HL-60 (cell line): ENCODE measurements at regions not wholly inside any gene's neighbourhood (a gene's known extent, or its start where the extent isn't known, plus 50 kb on each side); places are given as distances from the start of the nearest gene placed in this dataset.

Experiments used
- DNase-seq, 2 experiments: peaks; one replicate each; pipeline ENCODE4 v3.0.0-alpha.2; 2010 to 2020; ENCODE audit warnings: low read depth in 1 of 2, low spot score in 1 of 2
- H3K27ac ChIP-seq: fragments of 250-450 bp; sonication (Bioruptor Pico); replicated peaks from 2 replicates; pipeline ENCODE4 v1.5.1; 2020; ENCODE audit warnings: mild to moderate bottlenecking, moderate library complexity
- H3K27me3 ChIP-seq: fragments of 250-450 bp; sonication (Bioruptor Pico); 2 replicates; pipeline ENCODE4 v1.5.1; 2021; ENCODE audit warnings: mild to moderate bottlenecking, moderate library complexity; ENCODE audit not compliant: insufficient read depth, poor library complexity, severe bottlenecking
- H3K4me3 ChIP-seq: replicated peaks from 2 replicates; pipeline ENCODE4 v1.5.1; 2011; ENCODE audit warnings: mild to moderate bottlenecking, control low read depth, low read length; ENCODE audit not compliant: insufficient read depth
- GABPA ChIP-seq: IDR thresholded peaks from 2 replicates; pipeline ENCODE4 v1.6.1; 2012; ENCODE audit warnings: low read depth
- POLR2AphosphoS5 ChIP-seq: IDR thresholded peaks from 2 replicates; pipeline ENCODE4 v1.6.1; 2012; ENCODE audit warnings: low read depth
- SPI1 ChIP-seq: IDR thresholded peaks from 2 replicates; pipeline ENCODE4 v1.6.1; 2012; ENCODE audit warnings: low read depth, mild to moderate bottlenecking, borderline replicate concordance
- TF ChIP-seq, protein P1 (sequence below): IDR thresholded peaks from one replicate; pipeline ENCODE4 v1.5.1; 2011; ENCODE audit warnings: low read length, control low read depth, inconsistent platforms; ENCODE audit not compliant: insufficient read depth
- TF ChIP-seq, protein P2 (sequence below): IDR thresholded peaks from 2 replicates; pipeline ENCODE4 v1.6.1; 2012; ENCODE audit warnings: low read depth; ENCODE audit not compliant: insufficient replicate concordance

DNA sequence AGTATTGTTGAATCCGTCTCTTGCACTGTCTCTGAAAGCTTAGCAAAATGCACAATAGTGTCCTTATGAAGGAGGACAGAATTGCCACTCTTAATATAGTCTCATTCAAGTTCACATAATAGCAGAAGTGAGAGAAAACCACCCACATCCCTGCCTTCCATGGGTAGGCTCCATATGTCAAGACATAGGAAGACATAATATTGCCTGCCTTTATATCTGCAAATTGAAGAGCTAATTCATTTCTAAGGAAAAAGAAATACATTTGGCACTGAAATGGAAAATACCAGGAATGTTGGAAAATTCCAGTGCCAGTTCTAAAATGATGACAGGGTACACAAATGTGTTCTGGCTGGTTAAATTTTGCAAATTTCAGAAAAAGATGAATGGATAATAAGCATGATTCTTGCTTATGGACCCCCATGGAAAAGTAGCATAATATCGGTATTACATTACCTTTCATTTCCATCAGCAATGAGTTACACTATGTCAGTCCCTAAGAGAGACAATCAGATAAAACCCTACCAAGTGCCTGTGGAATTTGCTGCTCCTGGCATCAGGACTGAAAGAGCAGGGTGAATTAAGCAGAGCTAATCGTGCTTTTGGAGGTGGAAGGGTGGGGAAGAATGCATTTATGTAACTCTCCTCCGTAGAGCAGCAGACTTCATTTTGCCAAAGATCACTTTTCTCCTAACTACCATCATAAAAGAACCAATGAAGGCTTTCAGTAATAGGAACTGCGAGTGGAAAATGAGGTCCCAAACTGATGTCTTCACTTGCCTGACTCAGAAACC, 312.6 kb downstream of the FGFR2 start:
- Histone ChIP-seq H3K27me3 (peaks cover 3% of the 10 kb centered on the region), H3K4me3 (no peak overlapping the region), H3K27ac (no peak overlapping the region)
- DNase-seq: no peak
- TF ChIP-seq GABPA: no peak
- no peak for TF ChIP-seq POLR2AphosphoS5
- TF ChIP-seq SPI1: no peak
- TF ChIP-seq, protein P1, sequence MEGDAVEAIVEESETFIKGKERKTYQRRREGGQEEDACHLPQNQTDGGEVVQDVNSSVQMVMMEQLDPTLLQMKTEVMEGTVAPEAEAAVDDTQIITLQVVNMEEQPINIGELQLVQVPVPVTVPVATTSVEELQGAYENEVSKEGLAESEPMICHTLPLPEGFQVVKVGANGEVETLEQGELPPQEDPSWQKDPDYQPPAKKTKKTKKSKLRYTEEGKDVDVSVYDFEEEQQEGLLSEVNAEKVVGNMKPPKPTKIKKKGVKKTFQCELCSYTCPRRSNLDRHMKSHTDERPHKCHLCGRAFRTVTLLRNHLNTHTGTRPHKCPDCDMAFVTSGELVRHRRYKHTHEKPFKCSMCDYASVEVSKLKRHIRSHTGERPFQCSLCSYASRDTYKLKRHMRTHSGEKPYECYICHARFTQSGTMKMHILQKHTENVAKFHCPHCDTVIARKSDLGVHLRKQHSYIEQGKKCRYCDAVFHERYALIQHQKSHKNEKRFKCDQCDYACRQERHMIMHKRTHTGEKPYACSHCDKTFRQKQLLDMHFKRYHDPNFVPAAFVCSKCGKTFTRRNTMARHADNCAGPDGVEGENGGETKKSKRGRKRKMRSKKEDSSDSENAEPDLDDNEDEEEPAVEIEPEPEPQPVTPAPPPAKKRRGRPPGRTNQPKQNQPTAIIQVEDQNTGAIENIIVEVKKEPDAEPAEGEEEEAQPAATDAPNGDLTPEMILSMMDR: no peak
- TF ChIP-seq, protein P2, sequence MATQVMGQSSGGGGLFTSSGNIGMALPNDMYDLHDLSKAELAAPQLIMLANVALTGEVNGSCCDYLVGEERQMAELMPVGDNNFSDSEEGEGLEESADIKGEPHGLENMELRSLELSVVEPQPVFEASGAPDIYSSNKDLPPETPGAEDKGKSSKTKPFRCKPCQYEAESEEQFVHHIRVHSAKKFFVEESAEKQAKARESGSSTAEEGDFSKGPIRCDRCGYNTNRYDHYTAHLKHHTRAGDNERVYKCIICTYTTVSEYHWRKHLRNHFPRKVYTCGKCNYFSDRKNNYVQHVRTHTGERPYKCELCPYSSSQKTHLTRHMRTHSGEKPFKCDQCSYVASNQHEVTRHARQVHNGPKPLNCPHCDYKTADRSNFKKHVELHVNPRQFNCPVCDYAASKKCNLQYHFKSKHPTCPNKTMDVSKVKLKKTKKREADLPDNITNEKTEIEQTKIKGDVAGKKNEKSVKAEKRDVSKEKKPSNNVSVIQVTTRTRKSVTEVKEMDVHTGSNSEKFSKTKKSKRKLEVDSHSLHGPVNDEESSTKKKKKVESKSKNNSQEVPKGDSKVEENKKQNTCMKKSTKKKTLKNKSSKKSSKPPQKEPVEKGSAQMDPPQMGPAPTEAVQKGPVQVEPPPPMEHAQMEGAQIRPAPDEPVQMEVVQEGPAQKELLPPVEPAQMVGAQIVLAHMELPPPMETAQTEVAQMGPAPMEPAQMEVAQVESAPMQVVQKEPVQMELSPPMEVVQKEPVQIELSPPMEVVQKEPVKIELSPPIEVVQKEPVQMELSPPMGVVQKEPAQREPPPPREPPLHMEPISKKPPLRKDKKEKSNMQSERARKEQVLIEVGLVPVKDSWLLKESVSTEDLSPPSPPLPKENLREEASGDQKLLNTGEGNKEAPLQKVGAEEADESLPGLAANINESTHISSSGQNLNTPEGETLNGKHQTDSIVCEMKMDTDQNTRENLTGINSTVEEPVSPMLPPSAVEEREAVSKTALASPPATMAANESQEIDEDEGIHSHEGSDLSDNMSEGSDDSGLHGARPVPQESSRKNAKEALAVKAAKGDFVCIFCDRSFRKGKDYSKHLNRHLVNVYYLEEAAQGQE: no peak

DNA sequence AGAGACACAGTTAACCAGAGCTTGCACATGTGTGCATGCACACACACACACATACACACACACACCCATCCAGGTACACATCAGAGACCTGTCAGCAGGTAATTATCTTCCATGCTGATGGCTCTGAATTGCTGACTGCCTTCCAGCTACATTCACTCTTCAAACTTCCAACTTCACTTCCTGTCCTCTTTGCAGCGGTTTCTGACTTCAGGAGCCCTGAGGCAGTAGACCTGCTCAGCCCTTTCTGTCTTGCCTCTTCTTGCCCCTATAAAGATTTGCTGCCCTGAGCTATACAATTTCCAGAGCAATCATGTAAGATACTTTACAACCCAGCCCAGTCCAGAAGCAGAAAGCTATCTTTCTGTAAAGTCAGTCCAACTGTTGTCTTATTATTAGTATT, 310.2 kb downstream of the FGFR2 start:
- Histone ChIP-seq H3K27me3 (peaks cover 8% of the 10 kb centered on the region), H3K4me3 (no peak overlapping the region), H3K27ac (no peak overlapping the region)
- no peak for DNase-seq
- TF ChIP-seq, protein P2: no peak
- no peak for TF ChIP-seq SPI1
- TF ChIP-seq GABPA: no peak
- TF ChIP-seq, protein P1: no peak
- TF ChIP-seq POLR2AphosphoS5: no peak

DNA sequence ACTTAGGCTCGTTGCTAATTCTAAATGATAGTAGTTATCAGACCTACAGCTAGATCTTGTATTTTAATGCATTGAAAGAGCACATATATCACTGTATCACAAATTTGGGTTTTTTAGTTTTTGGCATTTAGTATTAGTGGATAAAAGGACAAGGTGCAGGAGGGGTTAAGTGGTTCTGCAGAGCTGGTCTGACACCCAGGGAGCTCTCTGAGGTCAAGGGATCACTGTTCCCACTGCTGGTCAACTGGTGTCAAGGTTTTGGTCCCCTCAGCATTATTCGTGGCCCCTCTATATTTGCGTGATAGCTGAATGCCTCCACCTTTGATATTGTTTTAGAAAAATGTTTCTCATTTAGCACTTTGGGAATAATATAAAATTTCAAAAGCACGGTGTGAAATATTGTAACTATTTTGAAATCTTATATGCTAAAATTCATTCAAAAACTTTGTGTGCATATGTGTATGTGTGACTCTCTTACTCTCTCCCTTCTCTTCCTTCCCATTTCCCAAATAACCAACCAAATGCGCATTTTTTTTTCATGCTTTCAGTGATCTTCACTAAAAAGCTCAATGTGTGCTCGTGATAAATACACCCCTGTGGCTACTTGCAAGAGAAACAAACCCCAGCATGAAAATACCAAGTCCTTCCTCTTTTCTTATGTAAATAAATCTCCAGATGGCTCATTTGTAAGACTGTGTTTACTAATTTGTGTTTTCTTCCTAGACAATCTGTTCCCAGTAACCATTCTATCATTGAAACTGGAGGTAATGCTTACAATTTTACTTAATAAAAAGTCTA, 309.2 kb downstream of the FGFR2 start:
- TF ChIP-seq, protein P1: no peak
- TF ChIP-seq POLR2AphosphoS5: no peak
- TF ChIP-seq GABPA: no peak
- no peak for TF ChIP-seq SPI1
- TF ChIP-seq, protein P2: no peak
- no peak for DNase-seq
- H3K4me3 ChIP-seq: no peak overlapping the region
- peaks cover 8% of the 10 kb centered on the region for H3K27me3 ChIP-seq
- no peak overlapping the region for H3K27ac ChIP-seq
